Karpas-422 (cell line): ENCODE measurements at regions not wholly inside any gene's neighbourhood (a gene's known extent, or its start where the extent isn't known, plus 50 kb on each side); places are given as distances from the start of the nearest gene placed in this dataset.
"Not testable (repeated sequence)": the region's sequence is repeated elsewhere in the genome, so short reads cannot be mapped to it uniquely, and the experiment has no call there.

Experiments
- DNase-seq: peaks from one replicate; pipeline ENCODE4 v3.0.0-alpha.2; 2015
- H2AFZ ChIP-seq: fragments of 200-600 bp; sonication (generic); 2 replicates; pipeline ENCODE4 v1.6.1; 2014; ENCODE audit warnings: antibody characterized with exemption, low read length, mixed read lengths
- H3K27ac ChIP-seq: fragments of 200-600 bp; sonication (generic); 2 replicates; pipeline ENCODE4 v1.5.1; 2014; ENCODE audit warnings: mild to moderate bottlenecking, low read length, moderate library complexity
- H3K27me3 ChIP-seq: fragments of 200-600 bp; sonication (generic); 2 replicates; pipeline ENCODE4 v1.6.1; 2014; ENCODE audit warnings: low read length, mixed read lengths
- H3K36me3 ChIP-seq: fragments of 200-600 bp; sonication (generic); 2 replicates; pipeline ENCODE4 v1.6.1; 2014; ENCODE audit warnings: low read length, mixed read lengths; ENCODE audit not compliant: insufficient read depth
- H3K4me1 ChIP-seq: fragments of 200-600 bp; sonication (generic); 2 replicates; pipeline ENCODE4 v1.6.1; 2014; ENCODE audit warnings: mild to moderate bottlenecking, low read length, mixed read lengths
- H3K4me2 ChIP-seq: fragments of 200-600 bp; sonication (generic); 2 replicates; pipeline ENCODE4 v1.6.1; 2014; ENCODE audit warnings: low read length, low read depth, mild to moderate bottlenecking; ENCODE audit not compliant: poor library complexity, severe bottlenecking
- H3K4me3 ChIP-seq: fragments of 200-600 bp; sonication (generic); 2 replicates; pipeline ENCODE4 v1.5.1; 2014; ENCODE audit warnings: mild to moderate bottlenecking, antibody characterized with exemption, low read length, mixed read lengths
- H3K79me2 ChIP-seq: fragments of 200-600 bp; sonication (generic); 2 replicates; pipeline ENCODE4 v1.6.1; 2014; ENCODE audit warnings: mild to moderate bottlenecking, low read length, mixed read lengths
- H3K9ac ChIP-seq: fragments of 200-600 bp; sonication (generic); 2 replicates; pipeline ENCODE4 v1.6.0; 2014; ENCODE audit warnings: low read length
- H3K9me2 ChIP-seq: fragments of 200-600 bp; sonication (generic), shearing (Covaris generic); replicated peaks from 2 replicates; pipeline ENCODE4 v1.6.0; 2014; ENCODE audit warnings: mild to moderate bottlenecking, low read length, moderate library complexity; ENCODE audit not compliant: insufficient read depth
- H3K9me3 ChIP-seq: fragments of 300-700, 200-600 bp; sonication (generic); 2 replicates; pipeline ENCODE4 v1.6.1; 2014; ENCODE audit warnings: low read length, mixed read lengths
- H4K20me1 ChIP-seq: fragments of 200-600 bp; sonication (generic); 2 replicates; pipeline ENCODE4 v1.6.1; 2014; ENCODE audit warnings: mild to moderate bottlenecking, antibody characterized with exemption, low read length, low read depth; ENCODE audit not compliant: insufficient read depth

- Histone ChIP-seq H3K27ac (no peak overlapping the region), H3K9me3 (peaks cover 19% of the 10 kb centered on the region)
Observed at GRCh38 chr2:155905657-155906056, 426.9 kb downstream of the NR4A2 start.

DNA sequence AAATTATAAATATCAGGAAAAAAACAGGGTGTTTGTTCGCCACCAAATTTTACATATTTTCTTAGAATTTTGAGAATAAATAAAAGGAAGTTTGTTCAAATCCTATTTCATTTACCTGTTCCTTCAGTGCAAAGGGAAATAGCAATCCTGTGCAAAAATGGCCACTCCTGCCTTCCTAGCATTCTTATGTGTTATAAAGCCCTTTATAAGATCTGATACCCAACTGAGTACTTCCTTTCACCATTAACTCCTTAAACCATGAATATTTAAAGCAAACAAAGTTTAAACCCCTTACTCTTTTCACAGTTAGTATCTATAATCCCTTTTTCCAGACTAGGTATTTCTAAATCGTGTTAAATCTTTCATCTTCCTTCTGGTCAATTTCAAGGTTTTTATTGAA lies 427.8 kb downstream of the NR4A2 start:
- H3K36me3 ChIP-seq, result no peaks in the 10 kb centered on the region
- H3K9ac ChIP-seq, result no peak overlapping the region
- no peak overlapping the region for H3K4me3 ChIP-seq
- H3K9me2 ChIP-seq, result no peaks in the 10 kb centered on the region
- no peaks in the 10 kb centered on the region for H3K27me3 ChIP-seq
- no peak overlapping the region for H2AFZ ChIP-seq
- peaks cover 19% of the 10 kb centered on the region for H3K9me3 ChIP-seq
- no peaks in the 10 kb centered on the region for H3K4me1 ChIP-seq
- H3K79me2 ChIP-seq, result no peaks in the 10 kb centered on the region
- no peaks in the 10 kb centered on the region for H4K20me1 ChIP-seq
- no peak overlapping the region for H3K27ac ChIP-seq
- no peak overlapping the region for H3K4me2 ChIP-seq
- no peak for DNase-seq

More at GRCh38 chr2:155905657-155906056, 426.9 kb downstream of the NR4A2 start:
- Histone ChIP-seq H3K4me1 (no peaks in the 10 kb centered on the region), H3K9ac (no peak overlapping the region), H2AFZ (no peak overlapping the region), H3K4me3 (no peak overlapping the region), H4K20me1 (no peaks in the 10 kb centered on the region), H3K36me3 (no peaks in the 10 kb centered on the region), H3K27me3 (no peaks in the 10 kb centered on the region), H3K4me2 (no peak overlapping the region), H3K9me2 (no peaks in the 10 kb centered on the region), H3K79me2 (no peaks in the 10 kb centered on the region)
- no peak for DNase-seq

- Histone ChIP-seq H3K27ac (no peak overlapping the region), H3K27me3 (no peaks in the 10 kb centered on the region), H4K20me1 (no peaks in the 10 kb centered on the region), H3K4me2 (no peak overlapping the region), H3K36me3 (no peaks in the 10 kb centered on the region), H3K9me2 (no peaks in the 10 kb centered on the region), H3K9ac (no peak overlapping the region), H3K9me3 (peaks cover 14% of the 10 kb centered on the region), H3K4me1 (no peaks in the 10 kb centered on the region), H3K79me2 (no peaks in the 10 kb centered on the region), H3K4me3 (no peak overlapping the region), H2AFZ (no peak overlapping the region)
- DNase-seq, result no peak
Observed at GRCh38 chr2:155902635-155903034, 429.9 kb downstream of the NR4A2 start.

- DNase-seq, result no peak
- Histone ChIP-seq H2AFZ (no peak overlapping the region), H4K20me1 (no peaks in the 10 kb centered on the region), H3K4me3 (no peak overlapping the region), H3K9me2 (no peaks in the 10 kb centered on the region), H3K27ac (no peak overlapping the region), H3K36me3 (no peaks in the 10 kb centered on the region), H3K27me3 (no peaks in the 10 kb centered on the region), H3K4me1 (no peaks in the 10 kb centered on the region), H3K9me3 (peaks cover 32% of the 10 kb centered on the region), H3K79me2 (no peaks in the 10 kb centered on the region), H3K4me2 (no peak overlapping the region), H3K9ac (no peak overlapping the region)
Observed at GRCh38 chr2:155895016-155895415, 437.5 kb downstream of the NR4A2 start.

- H3K4me3 ChIP-seq, H2AFZ ChIP-seq, H3K4me2 ChIP-seq: not testable (repeated sequence)
Observed at GRCh38 chr2:155880382-155880781, 452.1 kb downstream of the NR4A2 start.

DNA sequence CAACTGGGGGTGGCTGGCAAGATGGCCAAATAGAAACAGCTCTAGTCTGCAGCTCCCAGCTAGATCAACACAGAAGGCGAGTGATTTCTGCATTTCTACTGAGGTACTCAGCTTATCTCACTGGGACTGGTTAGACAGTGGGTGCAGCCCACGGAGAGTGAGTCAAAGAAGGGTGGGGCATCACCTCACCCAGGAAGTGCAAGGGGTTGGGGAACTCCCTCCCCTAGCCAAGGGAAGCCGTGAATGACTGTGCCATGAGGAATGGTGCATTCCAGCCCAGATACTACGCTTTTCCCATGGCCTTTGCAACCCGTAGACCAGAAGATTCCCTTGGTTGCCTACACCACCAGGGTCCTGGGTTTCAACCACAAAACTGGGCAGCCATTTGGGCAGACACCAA lies 452.6 kb downstream of the NR4A2 start:
- not testable (repeated sequence) for H3K9ac ChIP-seq, H3K27me3 ChIP-seq, DNase-seq, H4K20me1 ChIP-seq, H3K9me2 ChIP-seq, H3K4me3 ChIP-seq, H2AFZ ChIP-seq, H3K4me2 ChIP-seq, H3K4me1 ChIP-seq, H3K27ac ChIP-seq, H3K79me2 ChIP-seq, H3K9me3 ChIP-seq, H3K36me3 ChIP-seq

More at GRCh38 chr2:155880382-155880781, 452.1 kb downstream of the NR4A2 start:
- H3K36me3 ChIP-seq, H3K9me3 ChIP-seq, H3K9me2 ChIP-seq, H3K79me2 ChIP-seq, H4K20me1 ChIP-seq, DNase-seq, H3K27ac ChIP-seq, H3K9ac ChIP-seq, H3K4me1 ChIP-seq, H3K27me3 ChIP-seq: not testable (repeated sequence)

DNA sequence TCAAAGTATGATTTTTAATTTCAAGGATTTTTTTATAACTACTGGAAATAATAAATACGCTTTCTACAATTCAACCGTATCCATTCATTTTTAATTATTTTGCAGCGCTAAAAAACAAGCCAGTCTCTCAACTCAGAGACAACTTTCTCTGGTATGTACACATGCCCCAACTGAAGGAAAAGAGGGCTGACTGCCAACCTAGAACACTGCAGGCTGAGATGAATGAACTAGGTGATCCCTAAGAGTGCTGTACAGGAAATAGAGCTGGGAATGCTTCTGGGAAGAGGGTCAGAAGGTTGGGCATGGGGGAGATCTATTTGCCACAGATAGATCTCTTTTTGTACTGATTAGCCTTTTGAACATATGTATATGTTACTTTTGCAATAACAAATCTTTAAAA lies 460.1 kb downstream of the NR4A2 start:
- H3K4me3 ChIP-seq, result no peak overlapping the region
- no peaks in the 10 kb centered on the region for H3K27me3 ChIP-seq
- H3K9me3 ChIP-seq, result peaks cover 31% of the 10 kb centered on the region
- no peaks in the 10 kb centered on the region for H3K9me2 ChIP-seq
- H3K4me1 ChIP-seq, result no peaks in the 10 kb centered on the region
- H3K27ac ChIP-seq, result no peak overlapping the region
- DNase-seq, result no peak
- no peaks in the 10 kb centered on the region for H3K79me2 ChIP-seq
- H4K20me1 ChIP-seq, result no peaks in the 10 kb centered on the region
- H2AFZ ChIP-seq, result no peak overlapping the region
- H3K36me3 ChIP-seq, result no peaks in the 10 kb centered on the region; the same call in 1 of the 2 replicates
- H3K4me2 ChIP-seq, result no peak overlapping the region
- H3K9ac ChIP-seq, result no peak overlapping the region

GRCh38 chr2:155871940-155872339 lies 460.6 kb downstream of the NR4A2 start:
- H3K27ac ChIP-seq, result no peak overlapping the region
- H4K20me1 ChIP-seq, result no peaks in the 10 kb centered on the region
- no peak overlapping the region for H3K4me3 ChIP-seq
- no peak for DNase-seq
- peaks cover 31% of the 10 kb centered on the region for H3K9me3 ChIP-seq
- no peak overlapping the region for H2AFZ ChIP-seq
- no peaks in the 10 kb centered on the region for H3K4me1 ChIP-seq
- H3K9me2 ChIP-seq, result no peaks in the 10 kb centered on the region
- H3K79me2 ChIP-seq, result no peaks in the 10 kb centered on the region
- no peaks in the 10 kb centered on the region for H3K27me3 ChIP-seq
- H3K9ac ChIP-seq, result no peak overlapping the region
- no peak overlapping the region for H3K4me2 ChIP-seq
- no peaks in the 10 kb centered on the region; the same call in 1 of the 2 replicates for H3K36me3 ChIP-seq

GRCh38 chr2:155867564-155867963 lies 465.0 kb downstream of the NR4A2 start:
- Histone ChIP-seq H3K27ac (no peak overlapping the region), H3K9ac (no peak overlapping the region), H3K9me3 (peaks cover 25% of the 10 kb centered on the region), H4K20me1 (no peaks in the 10 kb centered on the region), H3K4me1 (no peaks in the 10 kb centered on the region), H3K9me2 (no peaks in the 10 kb centered on the region), H3K4me3 (no peak overlapping the region), H3K79me2 (no peaks in the 10 kb centered on the region), H3K36me3 (no peaks in the 10 kb centered on the region), H2AFZ (no peak overlapping the region), H3K4me2 (no peak overlapping the region), H3K27me3 (no peaks in the 10 kb centered on the region)
- DNase-seq, result no peak
